ENCODE measurements at regions not wholly inside any gene's neighbourhood (a gene's known extent, or its start where the extent isn't known, plus 50 kb on each side); places are given as distances from the start of the nearest gene placed in this dataset.

- TF ChIP-seq ZNF114 (CRISPR knock-in tag; IDR thresholded peaks at IDR 0.05) (no peak), CTCF (conservative IDR thresholded peaks at IDR 0.05; ENCODE audit: low read depth in 2 of 2) (no peak), STAT1 (IDR thresholded peaks at IDR 0.05; ENCODE audit: unreplicated experiment) (no peak)
Observed at GRCh38 chr5:73301208-73301901, 128.4 kb downstream of the TMEM174 start (continued).

- H3K27ac Mint-ChIP-seq: no peak overlapping the region
- peak; percentile 60 for DNase-seq (ENCODE audit: low spot score)
- peaks cover 6% of the 10 kb centered on the region; the same call in 2 of the 3 replicates for H3K9me3 Mint-ChIP-seq
- peak overlapping the region; percentile 85 for H3K4me2 ChIP-seq
- H3K4me1 Mint-ChIP-seq: peaks cover 43% of the 10 kb centered on the region
- no peaks in the 10 kb centered on the region for H3K36me3 Mint-ChIP-seq (ENCODE audit: low read depth)
- H3K4me3 Mint-ChIP-seq: peak overlapping the region; percentile 62
- no peaks in the 10 kb centered on the region for H3K36me3 ChIP-seq (ENCODE audit: insufficient read depth)
- H3K27ac ChIP-seq (ENCODE audit: low read depth): no peak overlapping the region
- TF ChIP-seq EZH2 (IDR thresholded peaks at IDR 0.05; ENCODE audit: low read depth, unreplicated experiment) (peak; percentile 89), ZNF331 (CRISPR knock-in tag; IDR thresholded peaks at IDR 0.05; ENCODE audit: low read depth) (no peak), EZH2phosphoT487 (IDR thresholded peaks at IDR 0.05; ENCODE audit: unreplicated experiment) (peak; percentile 60)
- peaks cover 25% of the 10 kb centered on the region for H3F3A ChIP-seq (replicated peaks; ENCODE audit: low read depth)
- no peaks in the 10 kb centered on the region for H3K79me2 ChIP-seq (replicated peaks; ENCODE audit: insufficient read depth)
- peak overlapping the region; percentile 55 for H3K4me3 ChIP-seq
- H4K20me1 ChIP-seq (replicated peaks; ENCODE audit: insufficient read depth): peaks cover 22% of the 10 kb centered on the region
- H3K4me1 ChIP-seq (ENCODE audit: insufficient read depth): peaks cover 58% of the 10 kb centered on the region
- ATAC-seq: no peak
- no peaks in the 10 kb centered on the region for H3K9me2 ChIP-seq (ENCODE audit: insufficient read depth)
- H3K27me3 ChIP-seq (ENCODE audit: insufficient read depth): peaks cover 100% of the 10 kb centered on the region
- H2AFZ ChIP-seq: no peak overlapping the region
- H3K27me3 Mint-ChIP-seq (ENCODE audit: insufficient read depth, low read depth, poor library complexity): peaks cover 98% of the 10 kb centered on the region
Observed at GRCh38 chr5:73300337-73301207, 127.6 kb downstream of the TMEM174 start.

GRCh38 chr5:73299665-73300336, 126.8 kb downstream of the TMEM174 start:
- Histone ChIP-seq H2AFZ (peak overlapping the region; percentile 95), H3K27ac (ENCODE audit: low read depth) (no peak overlapping the region), H3K79me2 (replicated peaks; ENCODE audit: insufficient read depth) (no peaks in the 10 kb centered on the region), H3K9me2 (ENCODE audit: insufficient read depth) (no peaks in the 10 kb centered on the region), H3K4me1 (ENCODE audit: insufficient read depth) (peaks cover 63% of the 10 kb centered on the region), H3F3A (replicated peaks; ENCODE audit: low read depth) (peaks cover 25% of the 10 kb centered on the region), H3K27me3 (ENCODE audit: insufficient read depth) (peaks cover 100% of the 10 kb centered on the region), H3K4me2 (peak overlapping the region; percentile 85), H4K20me1 (replicated peaks; ENCODE audit: insufficient read depth) (peaks cover 28% of the 10 kb centered on the region), H3K36me3 (ENCODE audit: insufficient read depth) (no peaks in the 10 kb centered on the region), H3K4me3 (peak overlapping the region; percentile 55)
- peaks cover 44% of the 10 kb centered on the region for H3K4me1 Mint-ChIP-seq
- no peak overlapping the region for H3K27ac Mint-ChIP-seq
- ATAC-seq (peak; percentile 6), DNase-seq (ENCODE audit: low spot score) (peak; percentile 58)
- H3K4me3 Mint-ChIP-seq: peak overlapping the region; percentile 62
- no peak for TF ChIP-seq JUNB (IDR thresholded peaks at IDR 0.05; ENCODE audit: unreplicated experiment)
- peak; percentile 84 for TF ChIP-seq EZH2 (IDR thresholded peaks at IDR 0.05; ENCODE audit: low read depth, unreplicated experiment)
- TF ChIP-seq EZH2phosphoT487 (IDR thresholded peaks at IDR 0.05; ENCODE audit: unreplicated experiment): peak; percentile 85
- no peaks in the 10 kb centered on the region for H3K36me3 Mint-ChIP-seq (ENCODE audit: low read depth)
- H3K9me3 Mint-ChIP-seq: peaks cover 6% of the 10 kb centered on the region; the same call in 2 of the 3 replicates
- peaks cover 98% of the 10 kb centered on the region for H3K27me3 Mint-ChIP-seq (ENCODE audit: insufficient read depth, low read depth, poor library complexity)
